ENCODE measurements at regions not wholly inside any gene's neighbourhood (a gene's known extent, or its start where the extent isn't known, plus 50 kb on each side); places are given as distances from the start of the nearest gene placed in this dataset.

DNA sequence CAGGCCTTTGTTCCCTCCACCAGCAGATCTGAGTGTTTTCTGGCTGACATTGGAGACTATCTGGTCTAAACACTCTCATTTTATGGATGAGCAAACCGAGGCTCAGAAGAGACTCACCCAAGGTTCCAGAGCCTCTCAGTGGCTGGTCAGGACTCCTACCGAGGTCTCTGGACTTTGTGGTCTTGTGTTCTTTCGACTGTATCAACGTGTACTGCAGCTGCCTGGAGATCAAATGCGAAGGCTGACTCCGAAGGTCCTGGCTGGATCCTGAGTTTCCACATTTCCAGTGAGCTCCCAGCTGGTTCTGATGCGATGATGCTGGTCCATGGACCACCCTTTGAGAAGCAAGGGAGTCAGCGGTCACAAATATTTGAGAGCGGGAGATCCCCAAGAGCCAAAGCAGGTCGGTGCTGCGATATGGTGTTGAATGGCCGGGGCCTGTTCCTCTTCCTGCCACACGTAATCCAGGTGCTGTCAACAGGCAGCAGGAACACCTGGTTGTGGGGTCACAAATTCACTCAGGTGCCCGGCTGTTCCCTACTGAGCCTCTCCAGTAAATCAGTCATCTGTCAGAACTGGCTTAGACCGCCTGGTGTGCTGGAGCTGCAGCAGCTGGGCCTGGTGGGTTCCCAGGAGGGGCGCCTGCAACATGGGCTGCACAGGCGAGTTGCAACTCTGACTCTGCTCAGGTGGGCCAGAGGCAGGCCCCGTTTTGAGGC lies 94.8 kb upstream of the USP24 start:
- H3K27me3 ChIP-seq (replicated peaks in 1 of 7), result no peaks in the 10 kb centered on the region
- DNase-seq, result no peak
- WGBS, 5 donors, result 77 to 85% (median 83%) methylated on average over 17 to 18 of the region's 18 CpGs
- H3K36me3 ChIP-seq, result no peaks in the 10 kb centered on the region
- H3K4me3 ChIP-seq, result no peak overlapping the region
- intact Hi-C loops (cut with DNase I; ENCODE audit: low total_unique reads), result no loop called here
- peaks cover 0 to 21% (median 2%) of the 10 kb centered on the region in 6 donors for H3K4me1 ChIP-seq
- H3K9me3 ChIP-seq, result no peaks in the 10 kb centered on the region
- no peak overlapping the region for H3K27ac ChIP-seq
- no peak for TF ChIP-seq POLR2AphosphoS5 (IDR thresholded peaks at IDR 0.05)
- no peak for TF ChIP-seq POLR2A (IDR thresholded peaks at IDR 0.05)
- TF ChIP-seq CTCF (IDR thresholded peaks at IDR 0.05 in 8 of 11, conservative IDR thresholded peaks at IDR 0.05 in 3 of 11), result no peak

- WGBS, 5 donors, result 88 to 100% (median 89%) methylated on average over 2 of the region's 2 CpGs
- no peaks in the 10 kb centered on the region for H3K9me3 ChIP-seq
- no peak for TF ChIP-seq POLR2A (IDR thresholded peaks at IDR 0.05)
- TF ChIP-seq CTCF (IDR thresholded peaks at IDR 0.05 in 8 of 11, conservative IDR thresholded peaks at IDR 0.05 in 3 of 11), result no peak
- TF ChIP-seq POLR2AphosphoS5 (IDR thresholded peaks at IDR 0.05), result no peak
- H3K4me3 ChIP-seq, result no peak overlapping the region
- peaks cover 0 to 21% (median 2%) of the 10 kb centered on the region in 6 donors for H3K4me1 ChIP-seq
- no peaks in the 10 kb centered on the region for H3K36me3 ChIP-seq
- no peak overlapping the region for H3K27ac ChIP-seq
- no peaks in the 10 kb centered on the region for H3K27me3 ChIP-seq (replicated peaks in 1 of 7)
- intact Hi-C loops (cut with DNase I; ENCODE audit: low total_unique reads), result no loop called here
- DNase-seq, result no peak
Measured at GRCh38 chr1:55309053-55309452, 93.9 kb upstream of the USP24 start.

DNA sequence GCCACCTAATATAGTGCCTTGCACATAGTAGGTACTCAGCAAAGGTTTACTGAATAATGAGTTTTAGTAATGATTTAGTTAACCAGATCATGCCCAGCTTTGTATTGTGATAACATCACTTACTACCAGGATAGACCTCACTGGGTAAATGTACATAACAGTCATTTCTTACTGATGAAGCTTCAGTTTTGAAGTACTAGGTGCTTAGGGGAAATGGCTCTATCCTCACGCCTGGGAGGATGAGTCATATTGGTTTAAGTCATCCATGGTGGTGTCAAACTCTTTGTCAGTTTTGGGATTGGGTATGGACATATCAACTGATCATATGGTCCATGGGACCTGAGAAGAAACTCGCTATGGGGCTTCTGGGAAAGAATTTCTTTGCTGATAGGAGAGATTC lies 90.6 kb upstream of the USP24 start:
- peaks cover 0 to 6% (median 2%) of the 10 kb centered on the region in 6 donors for H3K4me1 ChIP-seq
- 44 to 67% (median 50%) methylated on average over 2 of the region's 2 CpGs for WGBS, 5 donors
- no peaks in the 10 kb centered on the region for H3K36me3 ChIP-seq
- intact Hi-C loops (cut with DNase I; ENCODE audit: low total_unique reads), result no loop called here
- no peaks in the 10 kb centered on the region for H3K9me3 ChIP-seq
- H3K27ac ChIP-seq, result no peak overlapping the region
- H3K27me3 ChIP-seq (replicated peaks in 1 of 7), result no peaks in the 10 kb centered on the region
- TF ChIP-seq CTCF (IDR thresholded peaks at IDR 0.05 in 8 of 11, conservative IDR thresholded peaks at IDR 0.05 in 3 of 11), result no peak
- no peak overlapping the region for H3K4me3 ChIP-seq
- no peak for DNase-seq

DNA sequence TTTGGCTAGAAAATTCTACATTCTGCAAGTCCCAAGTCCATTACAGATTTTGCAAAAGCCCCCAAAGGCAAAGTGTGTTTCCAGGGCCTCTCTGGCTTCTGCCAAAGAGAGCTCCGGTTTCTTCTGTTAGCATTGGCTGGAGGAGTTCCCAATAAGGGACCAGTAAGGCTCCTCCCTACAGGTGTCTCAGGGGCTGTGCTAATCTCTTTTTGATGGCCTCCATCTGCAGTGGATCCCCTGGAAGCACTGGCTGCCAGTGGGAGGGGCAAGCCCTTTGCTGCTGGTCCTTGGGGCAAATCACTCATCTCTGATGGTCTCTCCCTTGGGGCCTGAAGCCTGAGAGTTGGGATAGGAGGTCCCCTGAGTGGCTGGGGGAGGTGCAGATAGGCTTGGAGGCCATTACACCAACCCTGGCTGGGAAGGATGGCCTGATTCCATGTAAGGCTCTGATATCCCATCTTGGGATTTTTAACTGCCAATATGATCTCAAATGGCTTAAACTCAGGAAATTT lies 89.1 kb upstream of the USP24 start:
- Histone ChIP-seq H3K4me3 (no peak overlapping the region), H3K4me1 (peaks cover 0 to 3% (median 0%) of the 10 kb centered on the region in 6 donors), H3K27me3 (replicated peaks in 1 of 7) (no peaks in the 10 kb centered on the region), H3K9me3 (no peaks in the 10 kb centered on the region), H3K36me3 (no peaks in the 10 kb centered on the region), H3K27ac (no peak overlapping the region)
- intact Hi-C loops (cut with DNase I; ENCODE audit: low total_unique reads), result no loop called here
- TF ChIP-seq CTCF (IDR thresholded peaks at IDR 0.05 in 8 of 11, conservative IDR thresholded peaks at IDR 0.05 in 3 of 11), result no peak
- no peak for TF ChIP-seq POLR2A (IDR thresholded peaks at IDR 0.05)
- no peak for TF ChIP-seq POLR2AphosphoS5 (IDR thresholded peaks at IDR 0.05)
- 54 to 77% (median 70%) methylated on average over 1 of the region's 1 CpG for WGBS, 5 donors
- no peak for DNase-seq
